H1 (cell line): ENCODE measurements at regions not wholly inside any gene's neighbourhood (a gene's known extent, or its start where the extent isn't known, plus 50 kb on each side); places are given as distances from the start of the nearest gene placed in this dataset.

Experiments
- CTCF ChIA-PET: fragments of 300-600 bp; sonication (Branson Sonifier 250); formaldehyde crosslinking; loops from one replicate; lab custom pipeline; 2021; ENCODE audit not compliant: partially characterized antibody; lab: Charles Lee
- POLR2A ChIA-PET: fragments of 300-600 bp; sonication (Branson Sonifier 250); formaldehyde crosslinking; loops from one replicate; lab custom pipeline; 2021; ENCODE audit warnings: inconsistent platforms; ENCODE audit not compliant: partially characterized antibody; lab: Charles Lee
- DNase-seq, 2 experiments: peaks; one replicate each; pipeline versions ENCODE4 v3.0.0 to v3.0.0-alpha.2; 2010 to 2022; ENCODE audit warnings: low spot score in 2 of 2, low read depth in 1 of 2, mixed read lengths in 1 of 2
- FAIRE-seq: peaks from 2 replicates; lab custom pipeline; 2011; peaks lifted over from hg19 to GRCh38; lab: Jason Lieb, UNC
- H2AFZ ChIP-seq: 2 replicates; pipeline ENCODE4 v1.8.1; 2012; ENCODE audit warnings: low read length, inconsistent platforms
- H2AK5ac ChIP-seq: 2 replicates; pipeline ENCODE4 v1.6.1; 2013; ENCODE audit warnings: low read depth, low read length
- H2BK120ac ChIP-seq: replicated peaks from 2 replicates; pipeline ENCODE3; 2013; ENCODE audit warnings: low read depth, low read length, inconsistent platforms
- H2BK12ac ChIP-seq: 2 replicates; pipeline ENCODE4 v1.6.1; 2013; ENCODE audit warnings: low read depth, low read length
- H2BK15ac ChIP-seq: 2 replicates; pipeline ENCODE4 v1.6.1; 2013; ENCODE audit warnings: low read length
- H2BK20ac ChIP-seq: 2 replicates; pipeline ENCODE4 v1.6.1; 2013; ENCODE audit warnings: low read length
- H2BK5ac ChIP-seq: 2 replicates; pipeline ENCODE4 v1.6.1; 2013; ENCODE audit warnings: low read depth, low read length
- H3K14ac ChIP-seq: 2 replicates; pipeline ENCODE4 v1.6.1; 2013; ENCODE audit warnings: inconsistent platforms; ENCODE audit not compliant: insufficient read length
- H3K18ac ChIP-seq: 2 replicates; pipeline ENCODE4 v1.6.1; 2013; ENCODE audit warnings: low read length; ENCODE audit errors: extremely low read depth
- H3K23ac ChIP-seq: 2 replicates; pipeline ENCODE4 v1.6.1; 2013; ENCODE audit warnings: inconsistent platforms; ENCODE audit not compliant: insufficient read length
- H3K23me2 ChIP-seq: 2 replicates; pipeline ENCODE4 v1.6.1; 2013; ENCODE audit warnings: low read depth, low read length
- H3K27ac ChIP-seq: 2 replicates; pipeline ENCODE4 v1.6.1; 2011; ENCODE audit warnings: low read depth, low read length, inconsistent platforms
- H3K27me3 ChIP-seq, 4 experiments: replicated peaks in 1 of 4; 1 replicate in 1 of 4; 2 replicates in 3 of 4; pipeline versions ENCODE4 v1.6.1 to v1.8.1; 2011 to 2013; ENCODE audit warnings: low read length in 3 of 4, mild to moderate bottlenecking in 3 of 4, inconsistent platforms in 2 of 4, mixed read lengths in 2 of 4, moderate library complexity in 1 of 4; ENCODE audit not compliant: control insufficient read depth in 3 of 4, insufficient read depth in 3 of 4; ENCODE audit errors: extremely low read depth in 1 of 4
- H3K36me3 ChIP-seq, 4 experiments: 2 replicates each; pipeline versions ENCODE4 v1.6.1 to v1.8.1; 2011 to 2013; ENCODE audit warnings: mild to moderate bottlenecking in 4 of 4, low read length in 3 of 4, moderate library complexity in 2 of 4, control low read depth in 1 of 4, inconsistent platforms in 1 of 4; ENCODE audit not compliant: insufficient read depth in 4 of 4, control insufficient read depth in 2 of 4
- H3K4ac ChIP-seq: replicated peaks from 2 replicates; pipeline ENCODE3; 2013; ENCODE audit warnings: low read length, low read depth, mixed read lengths, inconsistent platforms; ENCODE audit not compliant: insufficient read length
- H3K4me1 ChIP-seq, 4 experiments: replicated peaks in 1 of 4; 1 replicate in 1 of 4; 2 replicates in 3 of 4; pipeline versions ENCODE4 v1.6.1 to v1.8.1; 2011 to 2013; ENCODE audit warnings: low read length in 3 of 4, inconsistent platforms in 2 of 4, mixed read lengths in 1 of 4; ENCODE audit not compliant: insufficient read depth in 4 of 4, control insufficient read depth in 3 of 4
- H3K4me2 ChIP-seq, 2 experiments: 2 replicates each; pipeline versions ENCODE4 v1.6.1 to v1.8.1; 2011 to 2013; ENCODE audit warnings: low read depth in 2 of 2, low read length in 2 of 2, control low read depth in 1 of 2, inconsistent platforms in 1 of 2, mild to moderate bottlenecking in 1 of 2; ENCODE audit not compliant: insufficient read depth in 1 of 2
- H3K4me3 ChIP-seq, 4 experiments: fragments of 200-600, 300-600 bp in 1 of 4; sonication (generic), shearing (Covaris generic), sonication (Bioruptor Twin) in 1 of 4; 2 replicates each; pipeline versions ENCODE4 v1.5.1 to v1.8.1; 2011 to 2016; ENCODE audit warnings: low read length in 4 of 4, low read depth in 3 of 4, control low read depth in 2 of 4, inconsistent platforms in 2 of 4, mild to moderate bottlenecking in 2 of 4, mixed read lengths in 1 of 4, moderate library complexity in 1 of 4; ENCODE audit not compliant: insufficient read depth in 2 of 4; ENCODE audit errors: extremely low read depth in 1 of 4
- H3K56ac ChIP-seq: replicated peaks from 2 replicates; pipeline ENCODE3; 2013; ENCODE audit warnings: low read depth, mild to moderate bottlenecking, mixed read lengths, low read length, inconsistent platforms; ENCODE audit not compliant: insufficient read length
- H3K79me1 ChIP-seq: 2 replicates; pipeline ENCODE4 v1.6.1; 2013; ENCODE audit warnings: low read depth, low read length, control low read depth
- H3K79me2 ChIP-seq, 2 experiments: 2 replicates each; pipeline versions ENCODE4 v1.6.1 to v1.8.1; 2012 to 2013; ENCODE audit warnings: low read length in 2 of 2, mild to moderate bottlenecking in 2 of 2, inconsistent platforms in 1 of 2; ENCODE audit not compliant: insufficient read depth in 2 of 2, control insufficient read depth in 1 of 2
- H3K9ac ChIP-seq, 4 experiments: replicated peaks in 1 of 4; 1 replicate in 1 of 4; 2 replicates in 3 of 4; pipeline versions ENCODE4 v1.6.1 to v1.8.1; 2011 to 2013; ENCODE audit warnings: low read depth in 3 of 4, low read length in 3 of 4, control low read depth in 2 of 4, mild to moderate bottlenecking in 2 of 4, moderate library complexity in 2 of 4, inconsistent platforms in 1 of 4; ENCODE audit errors: extremely low read depth in 1 of 4
- H3K9me3 ChIP-seq, 2 experiments: 2 replicates each; pipeline versions ENCODE4 v1.6.1 to v1.8.1; 2012 to 2013; ENCODE audit warnings: mild to moderate bottlenecking in 2 of 2, moderate library complexity in 2 of 2, control low read depth in 1 of 2, inconsistent platforms in 1 of 2, low read depth in 1 of 2, low read length in 1 of 2, mixed read lengths in 1 of 2; ENCODE audit not compliant: insufficient read depth in 2 of 2
- H4K20me1 ChIP-seq, 2 experiments: replicated peaks in 1 of 2; 2 replicates each; pipeline versions ENCODE3 to v1.8.1; 2011 to 2013; ENCODE audit warnings: inconsistent platforms in 2 of 2, low read length in 2 of 2, mild to moderate bottlenecking in 1 of 2; ENCODE audit not compliant: insufficient read depth in 2 of 2, control insufficient read depth in 1 of 2
- H4K5ac ChIP-seq: 2 replicates; pipeline ENCODE4 v1.6.1; 2013; ENCODE audit warnings: low read length, low read depth, mixed read lengths, inconsistent platforms; ENCODE audit not compliant: insufficient read length
- H4K8ac ChIP-seq: 2 replicates; pipeline ENCODE4 v1.8.0; 2013; ENCODE audit warnings: mild to moderate bottlenecking, moderate library complexity, low read length, inconsistent platforms; ENCODE audit not compliant: insufficient read depth; ENCODE audit errors: extremely low read depth
- H4K91ac ChIP-seq: replicated peaks from 2 replicates; pipeline ENCODE3; 2013; ENCODE audit warnings: low read length, mixed read lengths, inconsistent platforms; ENCODE audit not compliant: insufficient read length
- ATF3 ChIP-seq: IDR thresholded peaks from 2 replicates; pipeline ENCODE4 v1.6.1; 2011; ENCODE audit warnings: low read depth, mild to moderate bottlenecking, low read length; ENCODE audit not compliant: insufficient read depth
- CBX8 ChIP-seq: fragments of 300-800, 300-1000 bp; sonication (generic); IDR thresholded peaks from 2 replicates; pipeline ENCODE4 v1.7.1; 2016; ENCODE audit warnings: low read depth, low read length, borderline replicate concordance
- EZH2 ChIP-seq: fragments of 200-600 bp; sonication (generic); IDR thresholded peaks from 2 replicates; pipeline ENCODE4 v1.7.1; 2012; ENCODE audit warnings: low read depth, mild to moderate bottlenecking, moderate library complexity, low read length, inconsistent platforms; ENCODE audit not compliant: severe bottlenecking
- JUND ChIP-seq: IDR thresholded peaks from 2 replicates; pipeline ENCODE4 v1.6.1; 2011; ENCODE audit warnings: mild to moderate bottlenecking, improper control_type of control experiment, low read length
- KDM1A ChIP-seq: fragments of 200-600, 300-600 bp; sonication (generic); IDR thresholded peaks from 2 replicates; pipeline ENCODE4 v1.7.1; 2016; ENCODE audit warnings: mild to moderate bottlenecking, low read length, borderline replicate concordance
- NANOG ChIP-seq: IDR thresholded peaks from 2 replicates; pipeline ENCODE4 v1.6.1; 2011; ENCODE audit warnings: low read length, low read depth, mild to moderate bottlenecking, inconsistent platforms; ENCODE audit not compliant: insufficient read depth, poor library complexity, severe bottlenecking
- POLR2AphosphoS5 ChIP-seq: IDR thresholded peaks from 2 replicates; pipeline ENCODE4 v1.6.1; 2011; ENCODE audit warnings: low read depth, low read length
- RXRA ChIP-seq: IDR thresholded peaks from 2 replicates; pipeline ENCODE4 v1.6.1; 2011; ENCODE audit warnings: low read depth, mild to moderate bottlenecking, low read length, moderate library complexity; ENCODE audit not compliant: insufficient read depth
- SIRT6 ChIP-seq: IDR thresholded peaks from one replicate; pipeline ENCODE4 v1.7.1; 2012; ENCODE audit warnings: low read length, inconsistent platforms
- TCF12 ChIP-seq: IDR thresholded peaks from 2 replicates; pipeline ENCODE4 v1.6.1; 2011; ENCODE audit warnings: low read depth, mild to moderate bottlenecking, low read length
- YY1 ChIP-seq: IDR thresholded peaks from 2 replicates; pipeline ENCODE4 v1.6.1; 2011; ENCODE audit warnings: low read depth, mild to moderate bottlenecking, low read length
- WGBS, 2 experiments: shearing (Covaris generic) in 1 of 2; methylation state at CpG; one replicate each; pipeline versions ENCODE4 v1.1.6 to v1.1.7; 2013 to 2015; ENCODE audit warnings: low lambda C conversion rate in 2 of 2, mixed read lengths in 2 of 2, inconsistent platforms in 1 of 2, low coverage in 1 of 2, missing lambda C conversion rate in 1 of 2; ENCODE audit not compliant: insufficient replicate concordance in 2 of 2, insufficient coverage in 1 of 2, insufficient read length in 1 of 2; ENCODE audit errors: extremely low coverage in 1 of 2, missing lambda C conversion rate in 1 of 2; 5-methylcytosine and 5-hydroxymethylcytosine counted together

GRCh38 chr11:106520146-106520912 is 442.9 kb downstream of the AASDHPPT start:
- Histone ChIP-seq H2AFZ (no peak overlapping the region), H3K36me3 (no peaks in the 10 kb centered on the region), H3K18ac (no peak overlapping the region), H2BK120ac (no peak overlapping the region), H3K9ac (no peak overlapping the region), H3K23me2 (no peaks in the 10 kb centered on the region), H3K79me2 (no peaks in the 10 kb centered on the region), H2BK15ac (no peak overlapping the region), H4K91ac (no peak overlapping the region), H3K56ac (no peak overlapping the region), H4K8ac (no peak overlapping the region), H2BK12ac (no peak overlapping the region), H2BK5ac (no peak overlapping the region), H3K4me3 (no peak overlapping the region), H3K23ac (no peak overlapping the region), H3K79me1 (no peaks in the 10 kb centered on the region), H4K5ac (no peak overlapping the region), H3K27ac (no peak overlapping the region), H3K27me3 (no peaks in the 10 kb centered on the region), H3K4me1 (no peaks in the 10 kb centered on the region), H2BK20ac (no peak overlapping the region), H3K4me2 (no peak overlapping the region), H2AK5ac (no peak overlapping the region), H3K9me3 (no peaks in the 10 kb centered on the region), H3K14ac (no peak overlapping the region), H3K4ac (no peak overlapping the region), H4K20me1 (no peaks in the 10 kb centered on the region)
- 87% methylated on average over 6 of the region's 6 CpGs; no CpG with 5 or more reads in 1 of the 2 experiments for WGBS, 2 experiments
- FAIRE-seq (no peak), DNase-seq (no peak)
- ChIA-PET POLR2A (no interaction called here), CTCF (interaction anchor here (0.9 to 1.0 kb wide), 3 partner anchors 13 to 295 kb away, joined by 3 read pairs; no protein-coding TSS in a partner anchor)
- TF ChIP-seq POLR2AphosphoS5 = no peak
- no peak for TF ChIP-seq NANOG
- TF ChIP-seq ATF3 = no peak
- no peak for TF ChIP-seq SIRT6
- no peak for TF ChIP-seq JUND
- no peak for TF ChIP-seq EZH2
- TF ChIP-seq TCF12 = no peak
- TF ChIP-seq CBX8 = no peak
- TF ChIP-seq YY1 = no peak
- TF ChIP-seq KDM1A = no peak
- no peak for TF ChIP-seq RXRA
